Adrenal gland (tissue), 9 donors: ENCODE measurements at regions not wholly inside any gene's neighbourhood (a gene's known extent, or its start where the extent isn't known, plus 50 kb on each side); places are given as distances from the start of the nearest gene placed in this dataset.

Experiments
- DNase-seq, 7 donors: peaks; one replicate each; pipeline ENCODE4 v3.0.0-alpha.2; 2019 to 2020
- H3K27ac ChIP-seq, 5 donors: fragments of 200-600 bp; sonication (generic) in 4 of 5; 1 replicate in 3 of 5; 2 replicates in 2 of 5; pipeline versions ENCODE4 v1.5.1 to v1.8.0; 2016 to 2020; ENCODE audit warnings: mild to moderate bottlenecking in 1 of 5
- H3K27me3 ChIP-seq: fragments of 200-600 bp; 2 replicates; pipeline ENCODE4 v1.8.0; 2021
- H3K36me3 ChIP-seq, 2 donors: fragments of 200-600 bp; replicated peaks in 1 of 2; 1 replicate in 1 of 2; 2 replicates in 1 of 2; pipeline versions ENCODE4 v1.5.1 to v1.8.0; 2018 to 2022
- H3K4me1 ChIP-seq, 2 donors: fragments of 200-600 bp; replicated peaks in 1 of 2; 1 replicate in 1 of 2; 2 replicates in 1 of 2; pipeline versions ENCODE4 v1.5.1 to v1.8.0; 2018 to 2021
- H3K4me3 ChIP-seq, 4 donors: fragments of 200-600 bp; sonication (generic) in 3 of 4; one replicate each; pipeline ENCODE4 v1.5.1; 2016 to 2018
- H3K9me3 ChIP-seq, 3 donors: fragments of 200-600 bp; sonication (generic) in 1 of 3; replicated peaks in 1 of 3; 1 replicate in 2 of 3; 2 replicates in 1 of 3; pipeline versions ENCODE4 v1.5.1 to v1.8.0; 2016 to 2021
- CTCF ChIP-seq, 6 experiments: fragments of 450-650 bp in 4 of 6; fragments of 200-600 bp in 2 of 6; sonication (generic) in 1 of 6; IDR thresholded peaks; 1 replicate in 5 of 6; 2 replicates in 1 of 6; pipeline versions ENCODE4 v1.5.1 to v1.8.0; 2016 to 2021; ENCODE audit warnings: antibody characterized with exemption in 6 of 6, mild to moderate bottlenecking in 2 of 6, moderate library complexity in 1 of 6
- POLR2A ChIP-seq, 2 donors: fragments of 450-650 bp; IDR thresholded peaks; one replicate each; pipeline ENCODE4 v1.6.1; 2017; ENCODE audit warnings: antibody characterized with exemption in 2 of 2, mild to moderate bottlenecking in 2 of 2, moderate library complexity in 1 of 2
- WGBS, 4 donors: extraction: QIAGEN DNeasy Blood & Tissue Kit in 2 of 4; methylation state at CpG; one replicate each; pipeline versions ENCODE4 v1.1.5 to v1.1.7; 2013 to 2017; 5-methylcytosine and 5-hydroxymethylcytosine counted together
- intact Hi-C, 2 donors: fragments of 100-400 bp; cut with DNase I; formaldehyde crosslinking; loops; one replicate each; pipeline versions ENCODE4 v1.14.1 to v1.15.0; 2022 to 2023
- donor health status: healthy with polysubstance abuse.
- donor health status: Bipolar disorder and iron deficiency.
- donor health status: DM: yes; HTN: yes; CAD: no.
- donor health status: DM: no; HTN: no; CAD: no.
- donor health status: DM: no; HTN: no; CAD: no.

GRCh38 chr18:73688851-73689711, 458.6 kb downstream of the FBXO15 start:
- DNase-seq, result no peak
- Histone ChIP-seq H3K4me1 (no peaks in the 10 kb centered on the region), H3K9me3 (no peaks in the 10 kb centered on the region), H3K27me3 (no peaks in the 10 kb centered on the region), H3K4me3 (no peak overlapping the region), H3K36me3 (no peaks in the 10 kb centered on the region), H3K27ac (no peak overlapping the region)
- intact Hi-C loops, result no loop called here
- WGBS, 4 donors, result 41 to 55% (median 43%) methylated on average over 9 of the region's 9 CpGs
- TF ChIP-seq POLR2A (IDR thresholded peaks at IDR 0.05), result no peak
- no peak for TF ChIP-seq CTCF (IDR thresholded peaks at IDR 0.05)

GRCh38 chr18:73688161-73688560, 459.5 kb downstream of the FBXO15 start:
- Histone ChIP-seq H3K4me1 (no peaks in the 10 kb centered on the region), H3K4me3 (no peak overlapping the region), H3K36me3 (no peaks in the 10 kb centered on the region), H3K27ac (no peak overlapping the region), H3K9me3 (no peaks in the 10 kb centered on the region), H3K27me3 (no peaks in the 10 kb centered on the region)
- intact Hi-C loops, result no loop called here
- TF ChIP-seq POLR2A (IDR thresholded peaks at IDR 0.05), result no peak
- no peak for TF ChIP-seq CTCF (IDR thresholded peaks at IDR 0.05)
- DNase-seq, result no peak
- WGBS, 4 donors, result 70 to 86% (median 73%) methylated on average over 4 of the region's 4 CpGs

- TF ChIP-seq POLR2A (IDR thresholded peaks at IDR 0.05), result no peak
- TF ChIP-seq CTCF (IDR thresholded peaks at IDR 0.05), result no peak
- DNase-seq, result no peak
- H3K4me3 ChIP-seq, result no peak overlapping the region
Observed at GRCh38 chr18:73684647-73685046, 463.0 kb downstream of the FBXO15 start.

GRCh38 chr18:73683409-73684238, 464.0 kb downstream of the FBXO15 start:
- Histone ChIP-seq H3K4me3 (no peak overlapping the region), H3K27me3 (no peaks in the 10 kb centered on the region), H3K4me1 (no peaks in the 10 kb centered on the region), H3K9me3 (no peaks in the 10 kb centered on the region), H3K27ac (no peak overlapping the region), H3K36me3 (no peaks in the 10 kb centered on the region)
- intact Hi-C loops, result no loop called here
- no peak for TF ChIP-seq CTCF (IDR thresholded peaks at IDR 0.05)
- TF ChIP-seq POLR2A (IDR thresholded peaks at IDR 0.05), result no peak
- WGBS, 4 donors, result 76 to 85% (median 83%) methylated on average over 6 of the region's 6 CpGs
- DNase-seq, result no peak

More at GRCh38 chr18:73684647-73685046, 463.0 kb downstream of the FBXO15 start:
- H3K4me1 ChIP-seq, result no peaks in the 10 kb centered on the region
- H3K27me3 ChIP-seq, result no peaks in the 10 kb centered on the region
- H3K9me3 ChIP-seq, result no peaks in the 10 kb centered on the region
- no peak overlapping the region for H3K27ac ChIP-seq
- H3K36me3 ChIP-seq, result no peaks in the 10 kb centered on the region
- intact Hi-C loops, result no loop called here
